Naive thymus-derived CD8-positive, alpha-beta T cell (primary cell): ENCODE measurements at regions not wholly inside any gene's neighbourhood (a gene's known extent, or its start where the extent isn't known, plus 50 kb on each side); places are given as distances from the start of the nearest gene placed in this dataset.
"Not testable (repeated sequence)": the region's sequence is repeated elsewhere in the genome, so short reads cannot be mapped to it uniquely, and the experiment has no call there.

Source experiments
- ATAC-seq, 2 donors: fragments of 150-1000 bp; cut with Tn5 transposase in 1 of 2; sonication (Bioruptor Pico), chemical (Tn5 transposase) in 1 of 2; 1 replicate in 1 of 2; 2 replicates in 1 of 2; pipeline ENCODE4 v1.10.0; 2021; ENCODE audit warnings: mild to moderate bottlenecking in 2 of 2, moderate library complexity in 2 of 2
- POLR2A ChIA-PET: fragments of 350-600 bp; sonication (Branson Sonifier 250); formaldehyde crosslinking; loops from one replicate; lab custom pipeline; 2021; ENCODE audit warnings: antibody characterized with exemption; lab: Charles Lee
- DNase-seq, 10 donors: peaks; one replicate each; pipeline versions ENCODE4 v3.0.0 to v3.0.0-alpha.2; 2020 to 2022
- H3K27ac Mint-ChIP-seq, 10 donors: one replicate each; pipeline ENCODE4 v1.8.0; 2020 to 2022; ENCODE audit warnings: mild to moderate bottlenecking in 10 of 10, mixed read lengths in 10 of 10, moderate library complexity in 4 of 10, inconsistent platforms in 1 of 10
- H3K27me3 Mint-ChIP-seq, 5 donors: one replicate each; pipeline ENCODE4 v1.8.0; 2021 to 2022; ENCODE audit warnings: mixed read lengths in 5 of 5
- H3K36me3 Mint-ChIP-seq, 3 donors: one replicate each; pipeline ENCODE4 v1.8.0; 2020 to 2022; ENCODE audit warnings: mixed read lengths in 3 of 3, mild to moderate bottlenecking in 2 of 3, inconsistent platforms in 1 of 3
- H3K4me1 Mint-ChIP-seq, 4 donors: one replicate each; pipeline ENCODE4 v1.8.0; 2021 to 2022; ENCODE audit warnings: mixed read lengths in 4 of 4
- H3K4me3 Mint-ChIP-seq, 10 donors: one replicate each; pipeline ENCODE4 v1.8.0; 2020 to 2022; ENCODE audit warnings: mild to moderate bottlenecking in 10 of 10, mixed read lengths in 10 of 10, moderate library complexity in 6 of 10, inconsistent platforms in 1 of 10
- H3K9me3 Mint-ChIP-seq, 9 donors: one replicate each; pipeline ENCODE4 v1.8.0; 2020 to 2022; ENCODE audit warnings: mixed read lengths in 9 of 9, mild to moderate bottlenecking in 3 of 9, inconsistent platforms in 1 of 9, moderate library complexity in 1 of 9

GRCh38 chr19:28307963-28308362, 905.0 kb downstream of the UQCRFS1 start:
- H3K27me3 Mint-ChIP-seq, result peaks cover 0 to 4% (median 0%) of the 10 kb centered on the region in 5 donors
- no peak overlapping the region for H3K4me3 Mint-ChIP-seq
- H3K4me1 Mint-ChIP-seq, result peaks cover 0 to 3% (median 0%) of the 10 kb centered on the region in 4 donors
- peaks cover 0 to 3% (median 0%) of the 10 kb centered on the region in 9 donors for H3K9me3 Mint-ChIP-seq
- POLR2A ChIA-PET, result no interaction called here
- no peak for DNase-seq
- ATAC-seq, result no peak
- no peaks in the 10 kb centered on the region for H3K36me3 Mint-ChIP-seq
- no peak overlapping the region for H3K27ac Mint-ChIP-seq

- no peak for ATAC-seq
- POLR2A ChIA-PET, result no interaction called here
- peaks cover 0 to 3% (median 0%) of the 10 kb centered on the region in 9 donors for H3K9me3 Mint-ChIP-seq
- H3K36me3 Mint-ChIP-seq, result no peaks in the 10 kb centered on the region
- no peak for DNase-seq
- H3K4me3 Mint-ChIP-seq, result no peak overlapping the region
- H3K27me3 Mint-ChIP-seq, result peaks cover 0 to 4% (median 0%) of the 10 kb centered on the region in 5 donors
- no peak overlapping the region for H3K27ac Mint-ChIP-seq
- peaks cover 0 to 3% (median 0%) of the 10 kb centered on the region in 4 donors for H3K4me1 Mint-ChIP-seq
Observed at GRCh38 chr19:28307487-28307886, 905.5 kb downstream of the UQCRFS1 start.

GRCh38 chr19:28305513-28305912, 907.4 kb downstream of the UQCRFS1 start:
- ATAC-seq (no peak), DNase-seq (no peak)
- POLR2A ChIA-PET, result no interaction called here
- H3K36me3 Mint-ChIP-seq, result no peaks in the 10 kb centered on the region
- peaks cover 0 to 4% (median 0%) of the 10 kb centered on the region in 5 donors for H3K27me3 Mint-ChIP-seq
- no peak overlapping the region for H3K27ac Mint-ChIP-seq
- peaks cover 0 to 3% (median 0%) of the 10 kb centered on the region in 9 donors for H3K9me3 Mint-ChIP-seq
- peaks cover 0 to 3% (median 0%) of the 10 kb centered on the region in 4 donors for H3K4me1 Mint-ChIP-seq
- no peak overlapping the region for H3K4me3 Mint-ChIP-seq

DNA sequence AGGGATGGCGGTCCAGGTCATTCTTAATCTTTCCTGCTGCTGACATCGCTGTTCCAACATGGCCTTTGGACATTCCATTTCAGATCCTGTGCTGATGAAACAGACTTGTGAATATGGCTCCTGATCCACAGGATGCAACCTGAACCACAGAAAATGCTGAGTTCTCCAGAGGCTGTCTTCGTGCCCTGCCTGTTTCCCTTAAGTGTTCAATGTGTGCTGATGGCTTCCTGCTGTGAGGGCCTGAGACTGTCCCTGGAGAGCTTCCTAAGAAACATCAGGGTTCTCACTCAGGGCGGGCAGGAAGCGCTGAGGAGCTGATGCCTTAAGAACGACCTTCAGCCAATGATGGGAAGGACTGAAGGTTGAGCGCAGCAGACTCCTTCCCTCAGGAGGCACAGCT, 909.4 kb downstream of the UQCRFS1 start:
- Mint-ChIP-seq H3K36me3 (no peaks in the 10 kb centered on the region), H3K27ac (no peak overlapping the region), H3K27me3 (peaks cover 0 to 6% (median 0%) of the 10 kb centered on the region in 5 donors), H3K4me1 (peaks cover 0 to 5% (median 2%) of the 10 kb centered on the region in 4 donors), H3K4me3 (no peak overlapping the region), H3K9me3 (peaks cover 0 to 3% (median 0%) of the 10 kb centered on the region in 9 donors)
- DNase-seq, result no peak
- POLR2A ChIA-PET, result no interaction called here
- ATAC-seq, result no peak

- Mint-ChIP-seq H3K9me3 (peaks cover 0 to 3% (median 0%) of the 10 kb centered on the region in 9 donors), H3K27ac (no peak overlapping the region)
- ATAC-seq, result no peak
Observed at GRCh38 chr19:28301961-28302360, 911.0 kb downstream of the UQCRFS1 start.

GRCh38 chr19:28301463-28301862, 911.5 kb downstream of the UQCRFS1 start:
- no peak for DNase-seq
- Mint-ChIP-seq H3K27ac (no peak overlapping the region), H3K36me3 (no peaks in the 10 kb centered on the region), H3K9me3 (peaks cover 0 to 3% (median 0%) of the 10 kb centered on the region in 9 donors), H3K4me1 (peaks cover 0 to 5% (median 4%) of the 10 kb centered on the region in 4 donors), H3K27me3 (peaks cover 0 to 2% (median 0%) of the 10 kb centered on the region in 5 donors), H3K4me3 (no peak overlapping the region)
- POLR2A ChIA-PET, result no interaction called here
- no peak for ATAC-seq

More at GRCh38 chr19:28301961-28302360, 911.0 kb downstream of the UQCRFS1 start:
- POLR2A ChIA-PET, result no interaction called here
- no peak overlapping the region for H3K4me3 Mint-ChIP-seq
- H3K36me3 Mint-ChIP-seq, result no peaks in the 10 kb centered on the region
- peaks cover 0 to 2% (median 0%) of the 10 kb centered on the region in 5 donors for H3K27me3 Mint-ChIP-seq
- DNase-seq, result no peak
- H3K4me1 Mint-ChIP-seq, result peaks cover 0 to 5% (median 4%) of the 10 kb centered on the region in 4 donors

DNA sequence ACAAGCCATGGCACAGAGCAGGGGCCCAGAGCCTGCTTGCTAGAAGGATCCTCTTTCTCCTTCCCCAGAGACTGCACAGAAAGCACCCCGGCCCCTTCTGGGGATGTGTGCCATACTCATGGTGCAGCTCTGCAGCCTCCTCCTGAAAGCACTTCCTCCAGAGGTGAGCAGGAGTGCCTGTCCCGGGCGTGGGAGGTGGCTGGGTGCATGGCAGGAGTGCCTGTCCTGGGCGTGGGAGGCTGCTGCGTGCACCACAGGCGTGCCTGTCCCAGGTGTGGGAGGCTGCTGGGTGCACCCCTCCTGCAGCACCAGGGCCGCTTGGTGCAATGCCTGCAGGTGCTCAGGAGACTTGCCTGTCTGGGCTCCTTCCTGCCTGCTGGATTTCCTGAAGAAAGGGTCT, 913.3 kb downstream of the UQCRFS1 start:
- DNase-seq, result no peak
- H3K4me1 Mint-ChIP-seq, result peaks cover 0 to 5% (median 3%) of the 10 kb centered on the region in 4 donors

DNA sequence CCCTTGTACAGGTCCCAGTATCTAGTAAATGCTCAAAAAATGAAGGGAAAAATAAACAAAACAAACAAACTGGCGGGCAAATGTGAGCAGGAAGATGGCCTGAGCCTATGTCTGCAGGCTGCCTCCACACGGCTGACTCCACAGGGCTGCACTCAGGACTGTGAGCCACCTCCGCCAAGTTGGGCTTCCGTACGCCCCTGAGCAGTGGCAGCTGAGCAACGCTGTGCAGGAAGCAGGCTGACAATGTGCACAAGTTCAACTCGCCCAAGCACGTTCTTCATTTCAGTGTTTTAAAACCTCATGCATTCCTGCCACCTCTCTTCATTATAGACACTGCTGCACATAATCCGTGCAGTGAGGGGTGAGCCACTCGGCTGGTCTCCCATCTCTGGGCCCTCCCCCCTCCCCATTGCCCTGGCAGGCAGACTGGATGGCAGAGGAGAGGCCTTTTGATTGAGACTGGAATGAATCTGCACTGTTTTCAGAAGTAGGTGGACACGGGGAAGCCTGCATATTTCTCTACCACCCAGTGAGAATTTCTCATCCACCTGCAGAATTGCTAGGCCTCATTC, 915.3 kb downstream of the UQCRFS1 start:
- DNase-seq (no peak), ATAC-seq (no peak)
- no peak overlapping the region for H3K27ac Mint-ChIP-seq
- H3K9me3 Mint-ChIP-seq, result peaks cover 0 to 16% (median 4%) of the 10 kb centered on the region in 9 donors
- H3K27me3 Mint-ChIP-seq, result peaks cover 0 to 7% (median 0%) of the 10 kb centered on the region in 5 donors
- no peaks in the 10 kb centered on the region for H3K36me3 Mint-ChIP-seq
- H3K4me1 Mint-ChIP-seq, result peaks cover 0 to 5% (median 2%) of the 10 kb centered on the region in 4 donors
- no peak overlapping the region for H3K4me3 Mint-ChIP-seq
- POLR2A ChIA-PET, result no interaction called here

More for the DNA sequence above, 913.3 kb downstream of the UQCRFS1 start:
- no peak overlapping the region for H3K27ac Mint-ChIP-seq
- ATAC-seq, result no peak
- H3K9me3 Mint-ChIP-seq, result peaks cover 0 to 14% (median 4%) of the 10 kb centered on the region in 9 donors
- H3K36me3 Mint-ChIP-seq, result no peaks in the 10 kb centered on the region
- no peak overlapping the region for H3K4me3 Mint-ChIP-seq
- peaks cover 0 to 2% (median 0%) of the 10 kb centered on the region in 5 donors for H3K27me3 Mint-ChIP-seq
- POLR2A ChIA-PET, result no interaction called here

DNA sequence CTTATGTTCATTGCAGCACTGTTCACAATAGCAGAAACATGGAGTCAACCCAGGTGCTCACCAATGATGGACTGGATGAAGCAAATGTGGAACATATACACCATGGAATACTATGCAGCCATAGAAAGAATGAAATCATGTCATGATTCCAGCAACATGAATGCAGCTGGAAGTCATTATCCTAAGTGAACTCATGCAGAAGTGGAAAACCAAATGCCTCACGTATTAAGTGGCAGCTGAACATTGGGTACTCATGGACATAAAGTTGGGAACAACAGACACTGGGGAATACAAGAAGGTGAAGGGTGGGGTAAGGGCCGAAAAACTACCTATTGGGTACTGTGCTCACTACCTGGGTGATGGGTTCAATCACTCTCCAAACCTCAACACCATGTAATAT, 915.9 kb downstream of the UQCRFS1 start:
- no peak for ATAC-seq
- Mint-ChIP-seq H3K4me1 (peaks cover 0 to 5% (median 2%) of the 10 kb centered on the region in 4 donors), H3K9me3 (peaks cover 0 to 16% (median 4%) of the 10 kb centered on the region in 9 donors), H3K27ac (no peak overlapping the region), H3K27me3 (peaks cover 0 to 7% (median 0%) of the 10 kb centered on the region in 5 donors), H3K36me3 (no peaks in the 10 kb centered on the region), H3K4me3 (no peak overlapping the region)
- DNase-seq, result no peak
- POLR2A ChIA-PET, result no interaction called here

DNA sequence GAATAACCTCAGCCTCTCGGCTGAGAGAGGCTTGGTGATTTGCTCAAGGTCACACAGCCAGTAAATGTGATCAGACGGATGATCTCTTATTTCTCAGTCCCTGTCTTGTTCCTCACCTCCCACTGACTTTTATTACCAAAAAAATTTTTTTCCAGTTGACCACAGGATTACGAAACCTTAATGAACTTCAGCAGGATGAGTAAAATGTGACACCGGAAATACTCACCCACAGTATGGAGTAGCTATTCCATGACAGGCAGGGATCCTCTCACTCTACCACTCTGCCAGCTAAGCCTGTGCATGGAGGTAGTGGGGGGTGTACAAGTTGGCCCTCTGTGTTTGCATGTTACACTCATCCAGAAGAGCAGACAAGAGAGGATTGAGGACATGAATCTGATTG, 916.4 kb downstream of the UQCRFS1 start:
- no peak overlapping the region for H3K27ac Mint-ChIP-seq
- H3K36me3 Mint-ChIP-seq, result no peaks in the 10 kb centered on the region
- H3K27me3 Mint-ChIP-seq, result peaks cover 0 to 12% (median 0%) of the 10 kb centered on the region in 5 donors
- POLR2A ChIA-PET, result no interaction called here
- DNase-seq (no peak), ATAC-seq (no peak)
- H3K9me3 Mint-ChIP-seq, result peaks cover 0 to 16% (median 4%) of the 10 kb centered on the region in 9 donors
- H3K4me3 Mint-ChIP-seq, result no peak overlapping the region
- peaks cover 0 to 5% (median 2%) of the 10 kb centered on the region in 4 donors for H3K4me1 Mint-ChIP-seq

- H3K4me1 Mint-ChIP-seq, H3K36me3 Mint-ChIP-seq, POLR2A ChIA-PET, H3K4me3 Mint-ChIP-seq, ATAC-seq, H3K27ac Mint-ChIP-seq, DNase-seq: not testable (repeated sequence)
- H3K9me3 Mint-ChIP-seq, result peaks cover 0 to 16% (median 4%) of the 10 kb centered on the region in 9 donors
- peaks cover 0 to 14% (median 0%) of the 10 kb centered on the region in 5 donors for H3K27me3 Mint-ChIP-seq
Observed at GRCh38 chr19:28294975-28295374, 918.0 kb downstream of the UQCRFS1 start.

DNA sequence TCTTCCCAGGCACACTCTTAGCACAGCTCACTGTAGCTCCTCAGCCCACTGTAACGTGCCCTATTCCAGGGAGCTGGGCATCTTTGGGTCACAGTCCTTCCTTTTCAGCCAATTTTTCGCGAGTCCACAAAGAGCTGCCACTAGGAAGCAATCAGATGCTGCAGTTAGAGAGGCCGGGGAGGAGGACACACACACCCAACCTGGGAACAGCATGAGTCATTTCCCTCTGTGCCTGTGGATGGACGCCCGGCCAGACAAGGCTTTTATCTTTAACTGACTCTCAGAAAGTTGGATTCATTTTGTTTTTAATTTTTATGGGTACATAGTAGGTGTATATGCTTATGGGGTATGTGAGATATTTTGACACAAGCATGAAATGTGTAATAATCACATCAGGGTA, 918.6 kb downstream of the UQCRFS1 start:
- peaks cover 0 to 16% (median 4%) of the 10 kb centered on the region in 9 donors for H3K9me3 Mint-ChIP-seq
- POLR2A ChIA-PET, result no interaction called here
- peaks cover 0 to 5% (median under 1%) of the 10 kb centered on the region in 4 donors for H3K4me1 Mint-ChIP-seq
- ATAC-seq (no peak), DNase-seq (no peak)
- no peaks in the 10 kb centered on the region for H3K36me3 Mint-ChIP-seq
- H3K27ac Mint-ChIP-seq, result no peak overlapping the region
- no peak overlapping the region for H3K4me3 Mint-ChIP-seq
- peaks cover 0 to 14% (median 0%) of the 10 kb centered on the region in 5 donors for H3K27me3 Mint-ChIP-seq

GRCh38 chr19:28293685-28294084, 919.3 kb downstream of the UQCRFS1 start:
- Mint-ChIP-seq H3K4me3 (no peak overlapping the region), H3K36me3 (no peaks in the 10 kb centered on the region), H3K9me3 (peaks cover 0 to 16% (median 4%) of the 10 kb centered on the region in 9 donors), H3K27me3 (peaks cover 0 to 14% (median 0%) of the 10 kb centered on the region in 5 donors), H3K4me1 (peaks cover 0 to 5% (median 0%) of the 10 kb centered on the region in 4 donors), H3K27ac (no peak overlapping the region)
- ATAC-seq (no peak), DNase-seq (no peak)
- POLR2A ChIA-PET, result no interaction called here
